Esophagus mucosa (tissue), 1 donor: ENCODE measurements at regions not wholly inside any gene's neighbourhood (a gene's known extent, or its start where the extent isn't known, plus 50 kb on each side); places are given as distances from the start of the nearest gene placed in this dataset.
"Not testable (repeated sequence)": the region's sequence is repeated elsewhere in the genome, so short reads cannot be mapped to it uniquely, and the experiment has no call there.

ENCODE experiments used
- ATAC-seq: fragments of 200-7000 bp; cut with Tn5 transposase; one replicate; pipeline ENCODE4 v1.9.1; 2020
- donor health status: DM: yes; HTN: yes; CAD: no.

GRCh38 chr3:181533811-181534210, 177.9 kb upstream of the SOX2 start:
- no peak for ATAC-seq

GRCh38 chr3:181530584-181530983, 181.1 kb upstream of the SOX2 start:
- ATAC-seq: no peak

- ATAC-seq: no peak
These were observed 189.9 kb upstream of the SOX2 start for GRCh38 chr3:181521831-181522230.

GRCh38 chr3:181518222-181518621, 193.5 kb upstream of the SOX2 start:
- ATAC-seq: no peak

- ATAC-seq: no peak
These were observed 198.9 kb upstream of the SOX2 start for GRCh38 chr3:181512787-181513186.

GRCh38 chr3:181510500-181510899, 201.2 kb upstream of the SOX2 start:
- ATAC-seq: no peak

GRCh38 chr3:181497358-181497757, 214.4 kb upstream of the SOX2 start:
- ATAC-seq: no peak

- ATAC-seq: no peak
These were observed 218.3 kb upstream of the SOX2 start for GRCh38 chr3:181493423-181493822.

- ATAC-seq: no peak
These were observed 223.2 kb upstream of the SOX2 start for GRCh38 chr3:181488536-181488935.

- ATAC-seq: no peak
These were observed 224.3 kb upstream of the SOX2 start for GRCh38 chr3:181487236-181487978.

- no peak for ATAC-seq
These were observed 225.4 kb upstream of the SOX2 start for GRCh38 chr3:181486141-181486885.

GRCh38 chr3:181484026-181484425, 227.7 kb upstream of the SOX2 start:
- ATAC-seq: no peak

GRCh38 chr3:181475146-181475545, 236.6 kb upstream of the SOX2 start:
- ATAC-seq: not testable (repeated sequence)

GRCh38 chr3:181470349-181470748, 241.4 kb upstream of the SOX2 start:
- no peak for ATAC-seq

GRCh38 chr3:181464033-181464694, 247.6 kb upstream of the SOX2 start:
- ATAC-seq: no peak

GRCh38 chr3:181461381-181461780, 250.3 kb upstream of the SOX2 start:
- ATAC-seq: no peak

- ATAC-seq: no peak
These were observed 252.2 kb upstream of the SOX2 start for GRCh38 chr3:181459516-181459915.

GRCh38 chr3:181458857-181459256, 252.9 kb upstream of the SOX2 start:
- no peak for ATAC-seq

- no peak for ATAC-seq
These were observed 254.0 kb upstream of the SOX2 start for GRCh38 chr3:181457756-181458155.

- ATAC-seq: no peak
These were observed 254.5 kb upstream of the SOX2 start for GRCh38 chr3:181457190-181457589.

- ATAC-seq: no peak
These were observed 256.4 kb upstream of the SOX2 start for GRCh38 chr3:181455276-181455675.

- no peak for ATAC-seq
These were observed 257.2 kb upstream of the SOX2 start for GRCh38 chr3:181454451-181455027.

- ATAC-seq: no peak
These were observed 265.0 kb upstream of the SOX2 start for GRCh38 chr3:181446741-181447140.
